ENCODE measurements at regions not wholly inside any gene's neighbourhood (a gene's known extent, or its start where the extent isn't known, plus 50 kb on each side); places are given as distances from the start of the nearest gene placed in this dataset.

GRCh38 chr20:6265204-6265904 is 142.5 kb upstream of the FERMT1 start:
- Histone ChIP-seq H3K4me3 (replicated peaks; ENCODE audit: insufficient read depth, low read length) (no peak overlapping the region), H3K27ac (replicated peaks) (no peak overlapping the region), H3K27me3 (ENCODE audit: insufficient read depth, poor library complexity, severe bottlenecking) (peaks cover 2% of the 10 kb centered on the region)
- no peak for TF ChIP-seq POLR2AphosphoS5 (IDR thresholded peaks at IDR 0.05; ENCODE audit: low read depth)
- no peak for TF ChIP-seq GABPA (IDR thresholded peaks at IDR 0.05; ENCODE audit: low read depth)
- TF ChIP-seq REST (IDR thresholded peaks at IDR 0.05; ENCODE audit: insufficient replicate concordance, low read depth) = no peak
- TF ChIP-seq SPI1 (IDR thresholded peaks at IDR 0.05; ENCODE audit: borderline replicate concordance, low read depth) = no peak
- TF ChIP-seq CTCF (IDR thresholded peaks at IDR 0.05; ENCODE audit: insufficient read depth, low read length) = no peak
- peak in 1 of 2 experiments; percentile 7 for DNase-seq (ENCODE audit: low read depth in 1 of 2, low spot score in 1 of 2)

GRCh38 chr20:6253396-6253795 is 130.6 kb upstream of the FERMT1 start:
- H3K27me3 ChIP-seq (ENCODE audit: insufficient read depth, poor library complexity, severe bottlenecking) = no peaks in the 10 kb centered on the region
- DNase-seq (ENCODE audit: low read depth in 1 of 2, low spot score in 1 of 2) = no peak
- no peak for TF ChIP-seq CTCF (IDR thresholded peaks at IDR 0.05; ENCODE audit: insufficient read depth, low read length)
- no peak for TF ChIP-seq SPI1 (IDR thresholded peaks at IDR 0.05; ENCODE audit: borderline replicate concordance, low read depth)
- no peak for TF ChIP-seq GABPA (IDR thresholded peaks at IDR 0.05; ENCODE audit: low read depth)
- TF ChIP-seq REST (IDR thresholded peaks at IDR 0.05; ENCODE audit: insufficient replicate concordance, low read depth) = no peak
- no peak for TF ChIP-seq POLR2AphosphoS5 (IDR thresholded peaks at IDR 0.05; ENCODE audit: low read depth)
- no peak overlapping the region for H3K4me3 ChIP-seq (replicated peaks; ENCODE audit: insufficient read depth, low read length)
- H3K27ac ChIP-seq (replicated peaks) = no peak overlapping the region

GRCh38 chr20:6245436-6245835 is 122.6 kb upstream of the FERMT1 start:
- TF ChIP-seq SPI1 (IDR thresholded peaks at IDR 0.05; ENCODE audit: borderline replicate concordance, low read depth) (no peak), POLR2AphosphoS5 (IDR thresholded peaks at IDR 0.05; ENCODE audit: low read depth) (no peak), GABPA (IDR thresholded peaks at IDR 0.05; ENCODE audit: low read depth) (no peak), REST (IDR thresholded peaks at IDR 0.05; ENCODE audit: insufficient replicate concordance, low read depth) (no peak), CTCF (IDR thresholded peaks at IDR 0.05; ENCODE audit: insufficient read depth, low read length) (no peak)
- no peak for DNase-seq (ENCODE audit: low read depth in 1 of 2, low spot score in 1 of 2)
- Histone ChIP-seq H3K27ac (replicated peaks) (no peak overlapping the region), H3K4me3 (replicated peaks; ENCODE audit: insufficient read depth, low read length) (no peak overlapping the region), H3K27me3 (ENCODE audit: insufficient read depth, poor library complexity, severe bottlenecking) (no peaks in the 10 kb centered on the region)

Measured in HL-60 (cell line).